ENCODE measurements at regions not wholly inside any gene's neighbourhood (a gene's known extent, or its start where the extent isn't known, plus 50 kb on each side); places are given as distances from the start of the nearest gene placed in this dataset.

DNA sequence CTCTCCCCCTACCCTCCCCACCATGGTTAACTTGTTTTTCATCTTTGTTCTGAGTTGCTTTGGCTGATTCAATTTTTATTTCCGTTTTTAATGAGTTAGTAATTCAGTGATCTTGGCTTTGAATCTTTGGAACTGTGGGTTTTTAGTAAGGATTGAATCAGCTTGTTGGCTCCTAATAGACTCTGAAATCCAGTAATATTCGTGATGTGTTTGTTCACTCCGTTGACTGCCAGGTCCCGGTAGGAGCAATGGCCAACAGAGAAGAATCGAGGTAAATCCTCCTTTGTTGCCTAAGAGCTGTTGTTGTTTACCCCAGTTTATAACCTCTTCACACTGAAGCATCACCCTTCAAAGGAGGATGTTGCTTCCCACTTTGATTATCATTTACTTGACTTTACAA is 92.7 kb downstream of the PCSK1 start:
- Histone ChIP-seq H3K9me3 (no peaks in the 10 kb centered on the region), H3K27me3 (no peaks in the 10 kb centered on the region), H3K4me1 (peaks cover 21 to 71% (median 43%) of the 10 kb centered on the region in 4 donors), H3K36me3 (no peaks in the 10 kb centered on the region), H3K4me3 (no peak overlapping the region), H3K27ac (peak overlapping the region in 4 of 5 donors; percentile 15 to 76 (median 72))
- no peak for DNase-seq
- WGBS, 5 donors, result 37 to 65% (median 47%) methylated on average over 5 of the region's 5 CpGs
- TF ChIP-seq EP300 (IDR thresholded peaks at IDR 0.05) (no peak), POLR2AphosphoS5 (IDR thresholded peaks at IDR 0.05) (no peak), POLR2A (IDR thresholded peaks at IDR 0.05) (no peak)
- TF ChIP-seq, protein P1, sequence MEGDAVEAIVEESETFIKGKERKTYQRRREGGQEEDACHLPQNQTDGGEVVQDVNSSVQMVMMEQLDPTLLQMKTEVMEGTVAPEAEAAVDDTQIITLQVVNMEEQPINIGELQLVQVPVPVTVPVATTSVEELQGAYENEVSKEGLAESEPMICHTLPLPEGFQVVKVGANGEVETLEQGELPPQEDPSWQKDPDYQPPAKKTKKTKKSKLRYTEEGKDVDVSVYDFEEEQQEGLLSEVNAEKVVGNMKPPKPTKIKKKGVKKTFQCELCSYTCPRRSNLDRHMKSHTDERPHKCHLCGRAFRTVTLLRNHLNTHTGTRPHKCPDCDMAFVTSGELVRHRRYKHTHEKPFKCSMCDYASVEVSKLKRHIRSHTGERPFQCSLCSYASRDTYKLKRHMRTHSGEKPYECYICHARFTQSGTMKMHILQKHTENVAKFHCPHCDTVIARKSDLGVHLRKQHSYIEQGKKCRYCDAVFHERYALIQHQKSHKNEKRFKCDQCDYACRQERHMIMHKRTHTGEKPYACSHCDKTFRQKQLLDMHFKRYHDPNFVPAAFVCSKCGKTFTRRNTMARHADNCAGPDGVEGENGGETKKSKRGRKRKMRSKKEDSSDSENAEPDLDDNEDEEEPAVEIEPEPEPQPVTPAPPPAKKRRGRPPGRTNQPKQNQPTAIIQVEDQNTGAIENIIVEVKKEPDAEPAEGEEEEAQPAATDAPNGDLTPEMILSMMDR (IDR thresholded peaks at IDR 0.05), result no peak
- intact Hi-C loops (cut with DNase I; ENCODE audit: low total_unique reads), result no loop called here

DNA sequence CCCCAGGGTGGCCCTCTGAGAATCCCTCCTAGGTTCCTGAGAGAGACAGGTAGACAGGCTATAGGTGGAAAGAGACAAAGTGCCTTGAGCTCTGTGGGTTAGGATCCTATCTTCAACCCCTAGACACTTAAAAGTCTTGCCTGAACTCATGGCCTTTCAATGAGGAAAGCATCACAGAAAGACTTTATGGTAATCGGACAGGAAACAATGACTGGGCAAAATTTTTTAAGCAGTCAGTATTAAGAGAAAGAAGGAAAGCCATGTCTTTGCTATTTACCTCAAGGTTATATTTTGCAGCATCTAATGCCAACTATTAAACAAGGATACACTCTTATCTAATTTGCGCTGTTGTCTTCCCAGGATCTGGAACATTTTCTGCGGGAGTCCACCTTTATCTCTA is 93.2 kb downstream of the PCSK1 start:
- H3K4me3 ChIP-seq, result no peak overlapping the region
- peak overlapping the region in 4 of 5 donors; percentile 15 to 76 (median 72) for H3K27ac ChIP-seq
- no peaks in the 10 kb centered on the region for H3K9me3 ChIP-seq
- intact Hi-C loops (cut with DNase I; ENCODE audit: low total_unique reads), result loop anchor here (10.0 kb wide), 1 partner anchor 475 kb away; no protein-coding TSS in a partner anchor
- WGBS, 5 donors, result 48 to 82% (median 77%) methylated on average over 3 of the region's 3 CpGs
- no peak for DNase-seq
- peaks cover 21 to 66% (median 44%) of the 10 kb centered on the region in 4 donors for H3K4me1 ChIP-seq
- TF ChIP-seq, protein P1 (IDR thresholded peaks at IDR 0.05), result no peak
- TF ChIP-seq POLR2A (IDR thresholded peaks at IDR 0.05) (no peak), POLR2AphosphoS5 (IDR thresholded peaks at IDR 0.05) (no peak), EP300 (IDR thresholded peaks at IDR 0.05) (no peak)
- H3K36me3 ChIP-seq, result no peaks in the 10 kb centered on the region
- no peaks in the 10 kb centered on the region for H3K27me3 ChIP-seq

DNA sequence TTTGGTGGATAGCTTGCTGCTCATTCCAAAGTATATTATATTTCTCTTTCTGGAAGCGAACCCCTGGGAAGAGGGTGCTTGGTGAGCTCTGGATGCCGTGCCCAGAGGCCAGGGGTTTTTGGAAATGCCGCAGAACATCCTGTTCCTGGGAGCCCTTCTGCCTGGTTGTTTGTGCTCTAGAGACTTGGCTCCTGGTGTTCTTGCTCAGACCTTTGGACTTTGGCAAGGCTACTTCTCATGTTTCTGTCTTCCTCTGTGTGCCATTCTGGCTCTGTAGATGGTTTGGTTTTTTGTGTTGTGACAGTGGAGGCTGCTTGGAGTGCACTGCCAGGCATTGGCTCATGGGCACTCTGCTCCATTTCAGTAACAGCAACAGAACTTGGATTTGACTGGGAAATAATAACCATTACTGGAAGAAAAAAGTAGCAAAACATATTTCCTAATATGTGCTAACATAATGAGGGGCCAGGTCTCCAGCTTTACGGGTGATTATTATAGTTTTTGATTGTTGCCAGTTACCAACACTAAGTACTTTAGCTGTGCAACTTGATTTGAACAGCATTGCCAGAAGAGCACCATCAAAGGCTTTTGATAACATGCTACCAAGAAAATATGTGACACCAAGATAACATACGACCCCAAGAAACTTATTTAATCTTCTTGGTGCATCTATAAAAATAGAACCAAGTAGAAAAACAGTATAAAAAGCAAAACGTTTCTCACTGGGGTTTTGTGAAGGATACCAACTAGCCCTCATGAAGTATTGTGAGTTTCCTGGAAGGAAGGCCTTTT is 94.2 kb downstream of the PCSK1 start:
- Histone ChIP-seq H3K9me3 (no peaks in the 10 kb centered on the region), H3K27ac (peak overlapping the region; percentile 39 to 76 (median 72)), H3K36me3 (no peaks in the 10 kb centered on the region), H3K27me3 (no peaks in the 10 kb centered on the region), H3K4me3 (no peak overlapping the region), H3K4me1 (peaks cover 21 to 57% (median 41%) of the 10 kb centered on the region in 4 donors)
- DNase-seq, result peak in 1 of 2 donors; percentile 75
- intact Hi-C loops (cut with DNase I; ENCODE audit: low total_unique reads), result loop anchor here (10.0 kb wide), 1 partner anchor 474 kb away; no protein-coding TSS in a partner anchor
- TF ChIP-seq POLR2A (IDR thresholded peaks at IDR 0.05), result no peak
- peak; percentile 92 for TF ChIP-seq EP300 (IDR thresholded peaks at IDR 0.05)
- TF ChIP-seq POLR2AphosphoS5 (IDR thresholded peaks at IDR 0.05), result peak; percentile 65 to 84 (median 68)
- TF ChIP-seq, protein P1 (IDR thresholded peaks at IDR 0.05), result no peak
- 28 to 45% (median 41%) methylated on average over 6 of the region's 6 CpGs for WGBS, 5 donors

DNA sequence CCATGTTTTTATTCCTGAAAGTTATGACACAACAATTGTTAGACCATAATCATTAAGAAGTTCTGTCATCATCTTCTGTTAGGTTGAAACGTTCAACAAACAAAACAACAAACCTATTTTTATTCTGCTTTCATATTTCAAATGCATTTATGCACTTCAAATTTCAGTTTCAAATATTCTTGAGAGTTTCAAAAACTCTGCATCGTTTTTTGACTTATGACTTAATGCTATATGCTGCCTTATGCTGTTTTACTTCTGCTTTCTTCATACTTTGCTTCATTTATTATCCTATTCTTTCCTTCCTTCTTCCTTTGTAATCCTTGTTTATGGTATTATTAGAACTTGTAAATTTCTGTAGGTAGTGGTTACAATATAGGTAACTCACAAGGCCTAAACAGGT is 95.0 kb downstream of the PCSK1 start:
- no peak for TF ChIP-seq POLR2AphosphoS5 (IDR thresholded peaks at IDR 0.05)
- no peak for TF ChIP-seq EP300 (IDR thresholded peaks at IDR 0.05)
- TF ChIP-seq, protein P1 (IDR thresholded peaks at IDR 0.05), result no peak
- no peak for TF ChIP-seq POLR2A (IDR thresholded peaks at IDR 0.05)
- no peak overlapping the region for H3K4me3 ChIP-seq
- H3K27me3 ChIP-seq, result no peaks in the 10 kb centered on the region
- intact Hi-C loops (cut with DNase I; ENCODE audit: low total_unique reads), result loop anchor here (10.0 kb wide), 1 partner anchor 473 kb away; no protein-coding TSS in a partner anchor
- H3K9me3 ChIP-seq, result no peaks in the 10 kb centered on the region
- no peaks in the 10 kb centered on the region for H3K36me3 ChIP-seq
- peaks cover 26 to 52% (median 46%) of the 10 kb centered on the region in 4 donors for H3K4me1 ChIP-seq
- no peak for DNase-seq
- WGBS, 5 donors, result 34 to 62% (median 49%) methylated on average over 2 of the region's 2 CpGs
- peak overlapping the region in 4 of 5 donors; percentile 39 to 76 (median 72) for H3K27ac ChIP-seq

Measured in stomach (tissue), 8 donors.